IMR-90 (cell line): ENCODE measurements at regions not wholly inside any gene's neighbourhood (a gene's known extent, or its start where the extent isn't known, plus 50 kb on each side); places are given as distances from the start of the nearest gene placed in this dataset.

Experiments used
- CEBPB ChIP-seq: IDR thresholded peaks from 2 replicates; pipeline ENCODE4 v1.6.1; 2012; ENCODE audit warnings: low read depth, low read length, improper control_type of control experiment
- CTCF ChIP-seq: conservative IDR thresholded peaks from 2 replicates; pipeline ENCODE4 v1.5.1; 2012; ENCODE audit warnings: mild to moderate bottlenecking, low read depth, low read length, improper control_type of control experiment
- FOS ChIP-seq: fragments of 150-350 bp; IDR thresholded peaks from 2 replicates; pipeline ENCODE4 v1.6.1; 2016; ENCODE audit warnings: low read depth, low read length
- POLR2A ChIP-seq: IDR thresholded peaks from 2 replicates; pipeline ENCODE4 v1.6.1; 2012; ENCODE audit warnings: mild to moderate bottlenecking, low read depth, low read length
- RAD21 ChIP-seq: IDR thresholded peaks from 2 replicates; pipeline ENCODE4 v1.6.1; 2012; ENCODE audit warnings: low read length, improper control_type of control experiment
- RCOR1 ChIP-seq: IDR thresholded peaks from 2 replicates; pipeline ENCODE4 v1.6.1; 2012; ENCODE audit warnings: mild to moderate bottlenecking, low read length, improper control_type of control experiment; ENCODE audit not compliant: insufficient replicate concordance
- USF2 ChIP-seq: fragments of 150-350 bp; IDR thresholded peaks from 2 replicates; pipeline ENCODE4 v1.6.1; 2017; ENCODE audit warnings: mild to moderate bottlenecking, antibody characterized with exemption, low read length, low read depth

GRCh38 chr12:74836567-74836966 lies 298.9 kb downstream of the ATXN7L3B start:
- TF ChIP-seq RAD21 (no peak), CTCF (no peak), POLR2A (no peak), USF2 (no peak), CEBPB (no peak), RCOR1 (no peak), FOS (no peak)
